IPS DF 6.9 (cell line): ENCODE measurements at regions not wholly inside any gene's neighbourhood (a gene's known extent, or its start where the extent isn't known, plus 50 kb on each side); places are given as distances from the start of the nearest gene placed in this dataset.
A peak's percentile ranks its signal among the peaks of the same experiment; 100 is the strongest.
"Not testable (repeated sequence)": the region's sequence is repeated elsewhere in the genome, so short reads cannot be mapped to it uniquely, and the experiment has no call there.

Source experiments
- DNase-seq: peaks from one replicate; pipeline ENCODE4 v3.0.0-alpha.2; 2013; ENCODE audit warnings: low read depth, low spot score
- H3K27ac ChIP-seq: one replicate; pipeline ENCODE4 v1.5.1; 2013; ENCODE audit warnings: low read length, control low read depth
- H3K27me3 ChIP-seq: 2 replicates; pipeline ENCODE4 v1.6.1; 2013; ENCODE audit warnings: mild to moderate bottlenecking, low read length; ENCODE audit not compliant: control insufficient read depth, insufficient read depth
- H3K36me3 ChIP-seq: 2 replicates; pipeline ENCODE4 v1.6.1; 2013; ENCODE audit warnings: low read length; ENCODE audit not compliant: control insufficient read depth, insufficient read depth
- H3K4me1 ChIP-seq: 2 replicates; pipeline ENCODE4 v1.6.1; 2013; ENCODE audit warnings: low read length; ENCODE audit not compliant: control insufficient read depth, insufficient read depth
- H3K4me3 ChIP-seq: 2 replicates; pipeline ENCODE4 v1.5.1; 2013; ENCODE audit warnings: mild to moderate bottlenecking, low read length
- H3K9me3 ChIP-seq: 2 replicates; pipeline ENCODE4 v1.6.1; 2013; ENCODE audit warnings: low read length, inconsistent platforms; ENCODE audit not compliant: control insufficient read depth, insufficient read depth
- WGBS: extraction: QIAGEN DNeasy Blood & Tissue Kit; methylation state at CpG from one replicate; pipeline ENCODE4 v1.1.7; 2013; ENCODE audit warnings: mixed read lengths, missing lambda C conversion rate; ENCODE audit not compliant: insufficient read length, insufficient coverage; 5-methylcytosine and 5-hydroxymethylcytosine counted together

DNA sequence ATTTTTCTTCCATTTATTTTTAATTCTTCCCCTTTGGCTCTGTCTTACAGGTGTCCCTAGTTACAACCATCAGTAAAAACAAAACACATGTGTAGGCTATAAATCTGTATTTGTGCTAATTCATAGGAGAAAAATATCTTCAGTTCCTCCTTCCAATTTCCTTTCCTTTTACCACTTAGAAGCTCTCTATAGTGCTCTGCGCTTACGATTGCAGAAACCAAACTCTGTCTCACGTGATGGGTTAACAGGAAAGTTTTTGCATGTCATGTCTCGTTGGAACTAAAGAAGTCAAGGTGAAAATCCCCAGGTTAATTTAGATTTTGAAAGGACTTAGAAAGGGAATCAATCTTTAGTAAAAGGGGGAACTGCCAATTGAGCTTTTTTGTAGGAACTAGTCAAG, 1390.5 kb upstream of the ZEB2 start:
- Histone ChIP-seq H3K9me3 (no peaks in the 10 kb centered on the region), H3K27me3 (no peaks in the 10 kb centered on the region), H3K4me3 (no peak overlapping the region), H3K27ac (no peak overlapping the region), H3K36me3 (no peaks in the 10 kb centered on the region), H3K4me1 (no peaks in the 10 kb centered on the region)
- DNase-seq = no peak
- WGBS = no CpG with 5 or more reads among the region's 4 CpGs

DNA sequence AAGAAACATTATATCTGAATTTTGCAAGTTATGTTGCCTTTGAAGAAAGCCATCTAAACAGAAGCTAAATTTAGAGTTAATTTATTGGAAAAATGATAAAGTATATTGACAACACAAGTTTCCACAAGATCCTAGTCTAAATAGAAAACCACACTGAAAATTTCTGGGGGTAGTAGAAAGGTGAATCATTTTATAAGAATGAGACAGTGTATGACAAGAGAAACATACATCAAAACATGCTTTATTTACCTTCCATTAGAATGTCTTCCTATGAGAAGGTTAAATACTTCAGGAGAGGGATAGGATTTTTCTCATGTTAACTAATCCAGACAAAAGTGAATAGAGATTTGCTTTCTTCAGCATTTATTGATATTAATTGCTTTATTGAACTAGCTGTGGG, 1389.8 kb upstream of the ZEB2 start:
- H3K27ac ChIP-seq = no peak overlapping the region
- no peak overlapping the region for H3K4me3 ChIP-seq
- H3K36me3 ChIP-seq = no peaks in the 10 kb centered on the region
- no peaks in the 10 kb centered on the region for H3K27me3 ChIP-seq
- no peaks in the 10 kb centered on the region for H3K9me3 ChIP-seq
- DNase-seq = no peak
- no peaks in the 10 kb centered on the region for H3K4me1 ChIP-seq

DNA sequence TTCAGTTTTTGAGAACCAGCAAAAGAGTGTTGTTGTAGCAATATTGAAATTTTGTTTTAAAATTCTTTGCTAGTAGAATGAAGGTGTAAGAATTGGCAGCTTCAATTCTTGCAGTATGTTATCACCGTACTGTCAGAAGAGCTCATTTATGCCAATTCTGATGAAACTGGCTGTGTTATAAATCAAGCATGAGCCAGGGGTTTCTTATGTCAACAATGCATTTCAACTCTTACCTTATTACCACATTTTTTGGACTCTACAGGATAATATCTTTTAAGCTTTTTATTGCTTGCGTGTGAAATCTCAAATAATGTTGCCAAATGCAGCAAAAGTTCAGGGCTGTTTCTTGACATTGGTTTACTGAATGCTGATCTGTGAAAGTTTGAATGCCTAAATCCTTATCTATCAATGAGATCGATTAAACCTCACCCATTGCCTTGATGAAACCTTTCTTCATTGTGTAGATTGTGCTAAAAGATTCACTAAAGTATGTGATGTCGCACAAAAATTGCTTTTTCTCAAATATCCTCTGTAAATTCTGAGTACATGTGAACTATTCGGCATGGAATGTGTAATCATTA, 1389.3 kb upstream of the ZEB2 start:
- H3K9me3 ChIP-seq = no peaks in the 10 kb centered on the region
- no CpG with 5 or more reads among the region's 5 CpGs for WGBS
- H3K4me3 ChIP-seq = no peak overlapping the region
- no peaks in the 10 kb centered on the region for H3K4me1 ChIP-seq
- H3K27me3 ChIP-seq = no peaks in the 10 kb centered on the region
- no peak for DNase-seq
- no peaks in the 10 kb centered on the region for H3K36me3 ChIP-seq
- no peak overlapping the region for H3K27ac ChIP-seq

DNA sequence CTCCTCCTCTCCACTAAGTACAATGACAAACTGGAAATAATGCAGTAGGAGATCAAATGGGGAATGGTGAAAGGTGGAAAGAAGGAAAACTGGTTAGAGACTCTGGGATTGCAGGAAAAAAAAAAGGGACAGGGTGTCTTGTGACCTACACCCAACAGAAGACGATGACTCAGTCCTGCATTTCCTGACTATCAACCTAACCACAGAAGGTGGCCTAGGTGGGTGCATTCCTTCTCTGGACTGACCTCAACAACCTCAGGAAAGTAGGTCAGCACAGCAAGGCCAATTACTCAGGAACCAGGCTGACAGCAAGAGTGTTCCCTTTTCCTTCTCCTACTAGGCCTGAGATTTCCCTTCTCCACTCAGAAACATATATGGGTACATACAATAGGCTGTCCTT, 1386.4 kb upstream of the ZEB2 start:
- H3K27me3 ChIP-seq = no peaks in the 10 kb centered on the region
- H3K27ac ChIP-seq = no peak overlapping the region
- no CpG with 5 or more reads among the region's 1 CpG for WGBS
- DNase-seq = peak; percentile 29
- no peaks in the 10 kb centered on the region for H3K9me3 ChIP-seq
- H3K4me1 ChIP-seq = no peaks in the 10 kb centered on the region; the same call in 1 of the 2 replicates
- H3K36me3 ChIP-seq = no peaks in the 10 kb centered on the region
- H3K4me3 ChIP-seq = no peak overlapping the region

DNA sequence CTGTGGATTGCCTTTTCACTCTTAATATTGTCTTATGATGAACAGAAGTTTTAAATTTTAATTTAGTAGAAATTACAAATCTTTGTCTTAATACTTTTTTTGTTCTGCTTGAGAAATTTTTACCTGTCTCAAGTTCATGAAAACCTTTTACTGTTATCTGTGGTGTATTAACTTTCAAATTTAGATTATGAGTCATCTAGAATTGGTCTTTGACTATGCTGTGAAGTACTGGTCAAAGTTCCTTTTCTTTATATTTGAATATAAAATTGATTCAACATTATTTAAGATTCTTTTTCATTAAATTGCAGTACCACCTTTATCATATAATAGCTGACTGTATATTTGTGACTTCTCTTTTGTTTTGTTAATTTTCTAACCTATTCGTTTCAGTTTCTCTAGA, 1385.5 kb upstream of the ZEB2 start:
- H3K9me3 ChIP-seq = no peaks in the 10 kb centered on the region
- H3K27me3 ChIP-seq = no peaks in the 10 kb centered on the region
- no peaks in the 10 kb centered on the region; the same call in 1 of the 2 replicates for H3K4me1 ChIP-seq
- no CpG with 5 or more reads among the region's 1 CpG for WGBS
- H3K27ac ChIP-seq = no peak overlapping the region
- no peaks in the 10 kb centered on the region for H3K36me3 ChIP-seq
- H3K4me3 ChIP-seq = no peak overlapping the region
- no peak for DNase-seq

GRCh38 chr2:145897151-145897550, 1377.2 kb upstream of the ZEB2 start:
- no CpG with 5 or more reads among the region's 6 CpGs for WGBS
- H3K27ac ChIP-seq = no peak overlapping the region
- no peaks in the 10 kb centered on the region for H3K27me3 ChIP-seq
- no peaks in the 10 kb centered on the region for H3K36me3 ChIP-seq
- H3K4me3 ChIP-seq = no peak overlapping the region
- H3K4me1 ChIP-seq = no peaks in the 10 kb centered on the region
- no peak for DNase-seq
- no peaks in the 10 kb centered on the region for H3K9me3 ChIP-seq

GRCh38 chr2:145887915-145888314, 1368.0 kb upstream of the ZEB2 start:
- no peak overlapping the region for H3K4me3 ChIP-seq
- H3K4me1 ChIP-seq = no peaks in the 10 kb centered on the region
- H3K27me3 ChIP-seq = no peaks in the 10 kb centered on the region
- no peaks in the 10 kb centered on the region for H3K9me3 ChIP-seq
- DNase-seq = no peak
- no CpG with 5 or more reads among the region's 1 CpG for WGBS
- H3K27ac ChIP-seq = no peak overlapping the region
- no peaks in the 10 kb centered on the region for H3K36me3 ChIP-seq

DNA sequence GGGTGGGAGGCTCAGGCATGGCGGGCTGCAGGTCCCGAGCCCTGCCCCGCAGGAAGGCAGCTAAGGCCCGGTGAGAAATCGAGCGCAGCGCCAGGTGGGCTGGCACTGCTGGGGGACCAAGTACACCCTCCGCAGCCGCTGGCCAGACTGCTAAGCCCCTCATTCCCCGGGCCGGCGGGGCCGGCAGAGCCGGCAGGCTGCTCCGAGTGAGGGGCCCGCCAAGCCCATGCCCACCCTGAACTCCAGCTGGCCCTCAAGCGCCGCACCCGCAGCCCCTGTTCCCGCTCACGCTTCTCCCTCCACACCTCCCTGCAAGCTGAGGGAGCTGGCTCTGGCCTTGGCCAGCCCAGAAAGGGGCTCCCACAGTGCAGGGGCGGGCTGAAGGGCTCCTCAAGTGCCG, 1361.1 kb upstream of the ZEB2 start:
- DNase-seq, H3K4me1 ChIP-seq, H3K9me3 ChIP-seq, H3K4me3 ChIP-seq, H3K27ac ChIP-seq, H3K27me3 ChIP-seq, H3K36me3 ChIP-seq: not testable (repeated sequence)
- no CpG with 5 or more reads among the region's 23 CpGs for WGBS

- H3K4me1 ChIP-seq = no peaks in the 10 kb centered on the region
- no peak for DNase-seq
- H3K4me3 ChIP-seq = no peak overlapping the region
- no CpG with 5 or more reads among the region's 5 CpGs for WGBS
- no peaks in the 10 kb centered on the region for H3K27me3 ChIP-seq
- no peaks in the 10 kb centered on the region for H3K9me3 ChIP-seq
- no peak overlapping the region for H3K27ac ChIP-seq
- H3K36me3 ChIP-seq = no peaks in the 10 kb centered on the region
Measured at GRCh38 chr2:145875016-145875415, 1355.1 kb upstream of the ZEB2 start.

- H3K27me3 ChIP-seq = no peaks in the 10 kb centered on the region
- no peak overlapping the region for H3K4me3 ChIP-seq
- DNase-seq = no peak
- H3K36me3 ChIP-seq = no peaks in the 10 kb centered on the region
- no peak overlapping the region for H3K27ac ChIP-seq
- H3K9me3 ChIP-seq = no peaks in the 10 kb centered on the region
- WGBS = no CpG with 5 or more reads among the region's 1 CpG
- H3K4me1 ChIP-seq = no peaks in the 10 kb centered on the region
Measured at GRCh38 chr2:145874466-145874865, 1354.5 kb upstream of the ZEB2 start.

DNA sequence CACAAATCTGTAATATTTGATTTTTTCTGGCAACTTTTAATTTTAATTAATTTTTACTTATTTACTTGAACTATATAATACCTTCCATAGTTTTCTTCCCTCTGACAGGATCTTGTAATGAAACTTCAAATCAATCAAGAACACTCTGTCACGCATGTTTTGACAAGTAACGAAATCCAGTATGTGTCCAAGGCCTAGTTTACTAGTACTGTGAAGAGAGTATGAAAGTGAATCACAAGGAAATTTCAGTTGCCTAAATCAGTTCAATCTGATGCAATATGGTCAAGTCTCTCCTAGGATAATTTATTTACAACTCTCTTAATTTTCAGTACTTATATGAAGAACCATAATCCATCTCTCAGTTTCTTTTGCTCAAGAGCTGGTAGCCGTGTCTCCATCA, 1344.6 kb upstream of the ZEB2 start:
- no peak for DNase-seq
- H3K36me3 ChIP-seq = no peaks in the 10 kb centered on the region
- H3K27ac ChIP-seq = no peak overlapping the region
- H3K9me3 ChIP-seq = no peaks in the 10 kb centered on the region
- no peak overlapping the region for H3K4me3 ChIP-seq
- no peaks in the 10 kb centered on the region for H3K27me3 ChIP-seq
- no peaks in the 10 kb centered on the region for H3K4me1 ChIP-seq
- no CpG with 5 or more reads among the region's 3 CpGs for WGBS
